ENCODE measurements at regions not wholly inside any gene's neighbourhood (a gene's known extent, or its start where the extent isn't known, plus 50 kb on each side); places are given as distances from the start of the nearest gene placed in this dataset.

DNA sequence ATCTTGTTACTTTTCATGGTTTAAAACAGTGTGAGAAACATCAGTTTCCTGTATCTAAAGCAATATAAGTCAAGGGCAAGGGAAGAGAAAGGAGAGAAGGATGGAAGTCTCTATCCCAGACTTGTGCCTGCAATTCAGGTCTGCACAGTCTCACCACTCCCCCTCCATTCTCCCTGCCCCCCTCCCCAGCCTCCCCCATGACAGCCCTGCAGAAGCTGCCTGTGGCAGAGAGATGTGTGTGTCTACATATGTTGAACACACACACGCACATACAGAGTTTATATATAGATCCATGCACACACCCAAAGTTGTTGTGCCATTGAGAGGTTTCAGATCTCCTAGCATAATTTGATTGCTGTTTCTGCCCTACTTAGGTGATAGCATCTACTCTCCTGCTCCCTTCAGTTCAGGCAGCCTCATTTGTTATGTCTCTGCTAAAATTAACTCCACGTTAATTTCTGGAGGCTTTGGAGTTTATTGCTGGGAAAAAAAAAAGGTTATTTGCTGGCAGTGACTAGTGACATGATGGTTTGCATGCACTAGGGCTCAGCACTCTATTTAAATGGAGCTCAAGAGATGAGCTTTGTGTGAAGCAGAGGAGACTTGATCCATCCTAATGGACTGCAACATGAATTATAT is 124.9 kb upstream of the SMYD2 start:
- H3K9me3 ChIP-seq = no peaks in the 10 kb centered on the region
- H3K36me3 ChIP-seq = no peaks in the 10 kb centered on the region
- H3K27me3 ChIP-seq = no peaks in the 10 kb centered on the region
- intact Hi-C loops (cut with DNase I) = no loop called here
- no peak for TF ChIP-seq CTCF (IDR thresholded peaks at IDR 0.05)
- no peak overlapping the region for H3K27ac ChIP-seq
- no peak for DNase-seq (ENCODE audit: low spot score in 2 of 2)
- no peak overlapping the region for H3K4me3 ChIP-seq
- H3K4me1 ChIP-seq = no peaks in the 10 kb centered on the region

GRCh38 chr1:214164173-214164572 is 116.8 kb upstream of the SMYD2 start:
- no peak for DNase-seq (ENCODE audit: low spot score in 2 of 2)

DNA sequence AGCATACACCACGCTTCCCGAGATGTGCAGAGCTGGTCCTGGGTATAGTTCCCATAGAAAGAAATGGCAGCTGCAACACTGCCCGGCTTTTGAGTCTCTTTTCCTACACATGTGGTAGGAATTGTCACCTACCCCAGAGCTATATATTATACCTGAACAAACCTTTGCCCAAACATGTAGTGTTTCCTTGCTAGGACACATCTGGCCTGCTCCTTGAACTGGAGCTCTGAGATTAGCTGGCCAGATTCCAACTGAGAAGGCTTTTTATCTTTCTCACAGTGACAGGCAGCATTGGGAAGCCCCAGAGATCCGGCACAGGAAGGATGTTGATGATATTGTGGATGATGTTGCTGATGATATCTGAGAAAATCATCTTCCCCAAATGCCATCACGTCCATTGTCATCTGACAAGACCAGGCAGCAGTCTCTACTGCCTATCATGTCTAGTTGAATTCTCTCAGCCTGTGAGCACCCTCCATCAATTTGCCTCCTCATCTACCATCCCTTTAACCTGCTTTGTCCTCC is 115.0 kb upstream of the SMYD2 start:
- H3K4me1 ChIP-seq = no peaks in the 10 kb centered on the region
- H3K36me3 ChIP-seq = no peaks in the 10 kb centered on the region
- intact Hi-C loops (cut with DNase I) = no loop called here
- H3K27ac ChIP-seq = no peak overlapping the region
- TF ChIP-seq CTCF (IDR thresholded peaks at IDR 0.05) = no peak
- H3K9me3 ChIP-seq = no peaks in the 10 kb centered on the region
- H3K27me3 ChIP-seq = no peaks in the 10 kb centered on the region
- no peak for DNase-seq (ENCODE audit: low spot score in 2 of 2)
- H3K4me3 ChIP-seq = no peak overlapping the region

More at GRCh38 chr1:214164173-214164572, 116.8 kb upstream of the SMYD2 start:
- no peaks in the 10 kb centered on the region for H3K27me3 ChIP-seq
- no peak overlapping the region for H3K27ac ChIP-seq
- no peak for TF ChIP-seq CTCF (IDR thresholded peaks at IDR 0.05)
- no peaks in the 10 kb centered on the region for H3K36me3 ChIP-seq
- H3K4me3 ChIP-seq = no peak overlapping the region
- H3K9me3 ChIP-seq = no peaks in the 10 kb centered on the region
- intact Hi-C loops (cut with DNase I) = no loop called here
- no peaks in the 10 kb centered on the region for H3K4me1 ChIP-seq

DNA sequence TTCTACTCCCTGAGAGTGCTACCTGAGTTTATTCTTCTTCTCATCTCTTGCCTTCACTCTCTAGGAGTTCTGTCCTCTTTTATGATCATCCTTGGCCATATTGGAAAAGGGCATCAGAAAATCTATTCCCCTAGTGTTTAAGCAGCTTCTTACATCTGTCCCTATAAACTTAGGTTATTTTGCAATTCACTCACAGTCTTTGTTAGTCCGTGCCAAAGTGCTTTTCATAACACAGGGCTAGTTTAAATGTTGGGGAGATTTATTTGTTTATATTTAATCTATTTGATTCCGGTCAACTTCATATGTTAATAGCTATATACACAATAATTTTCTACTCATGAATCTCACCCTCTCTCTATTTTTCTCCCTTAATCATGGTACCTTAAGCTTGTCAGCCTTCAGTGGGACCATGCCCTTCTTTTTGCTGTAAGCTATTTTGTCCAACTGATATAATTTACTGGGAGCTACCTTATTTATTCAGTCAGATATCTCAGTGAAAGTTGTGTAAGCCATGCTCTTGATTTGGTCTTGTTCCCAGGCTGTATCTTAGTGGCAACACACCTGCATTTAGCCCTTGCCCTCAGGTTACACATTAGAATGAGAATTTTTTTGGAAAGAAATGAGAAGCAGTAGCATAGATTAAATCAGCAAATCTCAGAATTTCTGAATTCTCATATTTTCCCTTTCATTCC is 106.3 kb upstream of the SMYD2 start:
- intact Hi-C loops (cut with DNase I) = no loop called here
- H3K9me3 ChIP-seq = no peaks in the 10 kb centered on the region
- H3K4me3 ChIP-seq = no peak overlapping the region
- no peaks in the 10 kb centered on the region for H3K4me1 ChIP-seq
- H3K27me3 ChIP-seq = no peaks in the 10 kb centered on the region
- no peaks in the 10 kb centered on the region for H3K36me3 ChIP-seq
- DNase-seq (ENCODE audit: low spot score in 2 of 2) = no peak
- TF ChIP-seq CTCF (IDR thresholded peaks at IDR 0.05) = no peak
- no peak overlapping the region for H3K27ac ChIP-seq

GRCh38 chr1:214178102-214178501 is 102.9 kb upstream of the SMYD2 start:
- no peaks in the 10 kb centered on the region for H3K27me3 ChIP-seq
- TF ChIP-seq CTCF (IDR thresholded peaks at IDR 0.05) = no peak
- H3K27ac ChIP-seq = no peak overlapping the region
- DNase-seq (ENCODE audit: low spot score in 2 of 2) = no peak
- H3K4me3 ChIP-seq = no peak overlapping the region
- intact Hi-C loops (cut with DNase I) = no loop called here
- H3K4me1 ChIP-seq = no peaks in the 10 kb centered on the region
- no peaks in the 10 kb centered on the region for H3K36me3 ChIP-seq
- H3K9me3 ChIP-seq = no peaks in the 10 kb centered on the region

Measured in ascending aorta (tissue), 2 donors.